ENCODE measurements at regions not wholly inside any gene's neighbourhood (a gene's known extent, or its start where the extent isn't known, plus 50 kb on each side); places are given as distances from the start of the nearest gene placed in this dataset.

DNA sequence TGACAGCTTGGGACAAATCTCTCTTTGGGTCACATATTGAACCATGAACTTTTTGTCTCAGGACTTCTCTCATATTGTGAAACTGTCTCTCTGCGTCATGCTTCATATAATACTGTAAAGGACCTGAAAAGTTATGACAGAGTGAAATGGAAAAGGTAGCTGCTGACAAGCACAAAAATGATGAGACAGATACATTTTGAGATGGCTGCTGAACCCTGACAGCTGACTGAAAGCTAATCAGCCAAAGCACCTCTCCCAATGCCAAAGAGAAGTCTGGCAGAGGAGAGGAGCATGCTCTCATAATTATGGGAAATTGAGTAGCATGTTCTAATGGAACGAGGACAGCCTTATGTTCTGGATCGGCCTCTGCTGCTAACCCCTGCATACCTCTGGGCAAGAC lies 873.4 kb upstream of the ADGRL3 start:
- Histone ChIP-seq H3K9ac (ENCODE audit: low read length) (no peak overlapping the region), H3K4me1 (ENCODE audit: control insufficient read depth, insufficient read depth, low read length) (no peaks in the 10 kb centered on the region), H3K27me3 (ENCODE audit: control insufficient read depth, insufficient read depth, low read length) (no peaks in the 10 kb centered on the region), H3K4me3 (ENCODE audit: low read length) (no peak overlapping the region), H3K27ac (ENCODE audit: low read depth, low read length) (no peak overlapping the region), H3K36me3 (ENCODE audit: control insufficient read depth, insufficient read depth, low read length) (no peaks in the 10 kb centered on the region)

DNA sequence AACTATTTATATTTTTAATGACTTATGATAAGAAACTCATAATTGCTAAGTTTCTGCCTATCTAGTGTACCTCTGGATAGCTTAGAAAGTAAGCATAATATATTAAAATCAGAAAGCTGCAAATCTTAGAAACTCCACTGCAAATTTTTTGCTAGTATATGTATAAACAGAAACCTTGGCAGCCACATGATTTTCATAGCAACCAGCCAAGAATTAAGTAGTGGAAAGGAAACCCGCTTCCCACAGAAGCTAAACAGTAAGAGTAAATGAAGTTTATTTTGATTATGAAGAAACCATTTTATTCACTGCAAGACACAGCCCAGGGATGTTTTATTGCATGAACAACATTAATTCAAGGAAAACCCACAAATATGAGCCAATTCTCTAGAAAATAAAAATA lies 872.5 kb upstream of the ADGRL3 start:
- H3K4me3 ChIP-seq (ENCODE audit: low read length): no peak overlapping the region
- no peak overlapping the region for H3K27ac ChIP-seq (ENCODE audit: low read depth, low read length)
- H3K36me3 ChIP-seq (ENCODE audit: control insufficient read depth, insufficient read depth, low read length): no peaks in the 10 kb centered on the region
- H3K4me1 ChIP-seq (ENCODE audit: control insufficient read depth, insufficient read depth, low read length): no peaks in the 10 kb centered on the region
- H3K27me3 ChIP-seq (ENCODE audit: control insufficient read depth, insufficient read depth, low read length): no peaks in the 10 kb centered on the region
- H3K9ac ChIP-seq (ENCODE audit: low read length): no peak overlapping the region

DNA sequence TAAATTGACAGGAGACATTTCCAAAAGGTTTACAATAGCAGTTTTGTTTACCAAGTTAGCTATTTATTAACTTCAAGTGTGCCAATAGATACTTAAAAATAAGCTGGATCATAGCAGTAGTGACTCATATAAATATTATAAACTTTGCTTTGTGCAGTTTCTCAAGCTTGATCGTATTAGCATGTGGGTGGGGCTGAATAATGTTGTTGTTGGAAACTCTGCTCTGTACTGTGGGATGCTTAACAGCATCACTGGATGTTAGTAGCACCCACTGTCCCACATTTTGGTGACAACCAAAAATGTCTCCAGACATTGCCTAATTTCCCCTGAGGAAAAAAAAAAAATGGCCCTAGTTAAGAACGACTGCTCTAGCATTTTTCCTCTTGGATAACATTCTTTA lies 855.2 kb upstream of the ADGRL3 start:
- H3K27me3 ChIP-seq (ENCODE audit: control insufficient read depth, insufficient read depth, low read length): no peaks in the 10 kb centered on the region
- H3K9ac ChIP-seq (ENCODE audit: low read length): no peak overlapping the region
- H3K27ac ChIP-seq (ENCODE audit: low read depth, low read length): no peak overlapping the region
- no peaks in the 10 kb centered on the region for H3K4me1 ChIP-seq (ENCODE audit: control insufficient read depth, insufficient read depth, low read length)
- H3K4me3 ChIP-seq (ENCODE audit: low read length): no peak overlapping the region
- H3K36me3 ChIP-seq (ENCODE audit: control insufficient read depth, insufficient read depth, low read length): no peaks in the 10 kb centered on the region

DNA sequence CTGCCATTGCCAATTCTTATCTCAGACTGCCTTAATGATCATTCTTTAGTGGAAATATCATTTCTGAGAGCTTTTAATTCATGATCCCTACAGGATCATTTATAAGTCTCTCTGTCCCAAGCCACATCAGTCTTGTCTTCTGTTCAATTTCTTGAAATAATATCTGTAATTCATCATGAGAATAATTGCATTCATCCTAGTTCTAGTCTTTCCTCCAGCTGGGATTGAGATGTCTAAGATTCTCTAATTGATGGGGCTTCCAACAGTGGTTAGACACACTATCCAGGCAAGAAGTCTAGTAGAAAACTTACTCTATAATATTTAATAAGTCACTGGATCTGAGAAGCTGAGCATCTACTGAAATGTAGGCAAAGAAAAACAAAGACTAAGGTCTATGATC lies 854.7 kb upstream of the ADGRL3 start:
- Histone ChIP-seq H3K4me3 (ENCODE audit: low read length) (no peak overlapping the region), H3K9ac (ENCODE audit: low read length) (no peak overlapping the region), H3K36me3 (ENCODE audit: control insufficient read depth, insufficient read depth, low read length) (no peaks in the 10 kb centered on the region), H3K27me3 (ENCODE audit: control insufficient read depth, insufficient read depth, low read length) (no peaks in the 10 kb centered on the region), H3K4me1 (ENCODE audit: control insufficient read depth, insufficient read depth, low read length) (no peaks in the 10 kb centered on the region), H3K27ac (ENCODE audit: low read depth, low read length) (no peak overlapping the region)

DNA sequence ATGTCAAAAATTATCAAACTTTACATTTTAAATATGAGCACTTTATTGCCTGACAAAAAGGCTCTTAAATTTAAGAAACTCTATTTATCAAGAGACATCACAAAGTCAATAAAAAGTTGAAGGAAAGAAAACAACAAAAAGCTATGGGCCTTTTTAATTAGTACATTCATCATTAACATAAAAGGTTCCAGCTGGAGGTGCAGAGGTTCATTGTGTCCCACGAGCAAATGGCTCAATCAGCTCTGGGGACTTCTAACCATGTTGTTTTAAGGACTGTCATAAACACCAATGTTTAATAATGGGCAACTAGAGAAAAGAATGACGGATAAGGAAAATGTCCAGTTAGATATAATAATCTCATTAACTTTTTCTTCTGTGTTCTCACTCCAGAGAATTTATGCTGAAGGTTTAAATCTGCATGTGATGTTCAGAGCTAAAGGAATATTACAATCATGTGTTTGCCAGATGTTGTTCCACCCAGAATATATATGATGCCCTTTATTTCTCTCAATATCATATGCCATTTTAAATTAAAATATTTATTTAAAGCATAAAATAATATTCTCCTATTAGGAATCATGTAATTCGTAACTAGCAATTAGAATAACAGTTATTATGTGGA lies 840.3 kb upstream of the ADGRL3 start:
- Histone ChIP-seq H3K36me3 (ENCODE audit: control insufficient read depth, insufficient read depth, low read length) (no peaks in the 10 kb centered on the region), H3K9ac (ENCODE audit: low read length) (no peak overlapping the region), H3K4me1 (ENCODE audit: control insufficient read depth, insufficient read depth, low read length) (no peaks in the 10 kb centered on the region), H3K27ac (ENCODE audit: low read depth, low read length) (no peak overlapping the region), H3K27me3 (ENCODE audit: control insufficient read depth, insufficient read depth, low read length) (no peaks in the 10 kb centered on the region), H3K4me3 (ENCODE audit: low read length) (no peak overlapping the region)

DNA sequence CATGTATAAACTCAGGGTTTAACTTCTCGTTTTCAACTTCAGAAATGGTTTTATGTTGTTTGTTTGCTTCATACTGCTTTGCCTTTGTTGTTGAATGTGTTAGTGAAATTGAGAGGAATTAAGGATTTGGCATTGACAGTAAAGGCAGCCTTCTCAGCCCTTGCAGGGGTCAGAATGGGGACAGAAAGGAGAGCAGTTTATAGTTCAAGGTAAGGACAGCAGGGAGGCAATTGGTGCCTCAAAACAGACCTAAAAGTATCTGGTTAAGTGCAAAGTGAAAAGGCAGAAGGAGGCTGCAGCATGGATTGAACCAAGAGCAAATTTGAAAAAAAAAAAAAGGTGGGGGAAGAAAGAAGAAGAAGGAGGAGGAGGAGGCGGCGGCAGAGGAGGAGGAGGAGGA lies 835.0 kb upstream of the ADGRL3 start:
- no peaks in the 10 kb centered on the region for H3K27me3 ChIP-seq (ENCODE audit: control insufficient read depth, insufficient read depth, low read length)
- H3K4me1 ChIP-seq (ENCODE audit: control insufficient read depth, insufficient read depth, low read length): no peaks in the 10 kb centered on the region
- H3K9ac ChIP-seq (ENCODE audit: low read length): no peak overlapping the region
- H3K36me3 ChIP-seq (ENCODE audit: control insufficient read depth, insufficient read depth, low read length): no peaks in the 10 kb centered on the region
- H3K4me3 ChIP-seq (ENCODE audit: low read length): no peak overlapping the region
- no peak overlapping the region for H3K27ac ChIP-seq (ENCODE audit: low read depth, low read length)

DNA sequence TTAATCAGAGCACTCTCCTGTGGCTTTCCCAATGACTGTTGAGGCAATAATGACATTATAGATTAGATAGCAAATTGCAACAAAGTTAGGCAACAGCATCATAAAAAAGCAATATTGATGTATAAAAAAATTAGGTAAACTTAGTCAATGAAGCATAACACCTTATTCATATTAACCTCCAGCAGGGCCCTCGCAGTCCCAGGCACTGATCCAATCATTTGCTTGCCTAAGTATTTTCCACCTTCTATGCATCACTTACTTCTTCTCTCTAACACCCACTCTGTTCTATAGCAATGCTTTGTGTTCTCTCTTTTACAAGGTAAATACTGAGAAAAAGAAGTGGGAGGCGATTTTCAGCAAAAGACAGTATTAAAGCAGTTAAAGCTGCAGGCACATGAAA lies 833.5 kb upstream of the ADGRL3 start:
- no peak overlapping the region for H3K27ac ChIP-seq (ENCODE audit: low read depth, low read length)
- no peaks in the 10 kb centered on the region for H3K36me3 ChIP-seq (ENCODE audit: control insufficient read depth, insufficient read depth, low read length)
- H3K4me1 ChIP-seq (ENCODE audit: control insufficient read depth, insufficient read depth, low read length): no peaks in the 10 kb centered on the region
- no peaks in the 10 kb centered on the region for H3K27me3 ChIP-seq (ENCODE audit: control insufficient read depth, insufficient read depth, low read length)
- H3K4me3 ChIP-seq (ENCODE audit: low read length): no peak overlapping the region
- no peak overlapping the region for H3K9ac ChIP-seq (ENCODE audit: low read length)

DNA sequence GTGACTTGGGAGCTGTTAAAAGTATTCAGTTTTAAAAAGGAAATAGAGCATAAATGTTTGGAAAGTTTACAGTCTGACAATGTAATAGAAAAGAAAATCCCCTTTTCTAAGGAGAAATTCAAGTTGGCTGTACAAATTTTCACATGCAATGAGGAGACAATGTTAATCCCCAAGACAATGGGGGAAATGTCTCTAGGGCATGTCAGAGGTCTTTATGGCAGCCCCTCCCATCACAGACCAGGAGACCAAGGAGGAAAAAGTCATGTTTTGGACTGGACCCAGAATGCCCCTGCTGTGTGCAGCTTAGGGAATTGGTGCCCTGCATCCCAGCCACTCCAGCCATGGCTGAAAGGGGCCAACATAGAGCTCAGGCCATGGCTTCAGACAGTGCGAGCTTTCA lies 831.1 kb upstream of the ADGRL3 start:
- H3K9ac ChIP-seq (ENCODE audit: low read length): no peak overlapping the region
- no peak overlapping the region for H3K27ac ChIP-seq (ENCODE audit: low read depth, low read length)
- H3K36me3 ChIP-seq (ENCODE audit: control insufficient read depth, insufficient read depth, low read length): no peaks in the 10 kb centered on the region
- H3K4me3 ChIP-seq (ENCODE audit: low read length): no peak overlapping the region
- no peaks in the 10 kb centered on the region for H3K4me1 ChIP-seq (ENCODE audit: control insufficient read depth, insufficient read depth, low read length)
- H3K27me3 ChIP-seq (ENCODE audit: control insufficient read depth, insufficient read depth, low read length): no peaks in the 10 kb centered on the region

DNA sequence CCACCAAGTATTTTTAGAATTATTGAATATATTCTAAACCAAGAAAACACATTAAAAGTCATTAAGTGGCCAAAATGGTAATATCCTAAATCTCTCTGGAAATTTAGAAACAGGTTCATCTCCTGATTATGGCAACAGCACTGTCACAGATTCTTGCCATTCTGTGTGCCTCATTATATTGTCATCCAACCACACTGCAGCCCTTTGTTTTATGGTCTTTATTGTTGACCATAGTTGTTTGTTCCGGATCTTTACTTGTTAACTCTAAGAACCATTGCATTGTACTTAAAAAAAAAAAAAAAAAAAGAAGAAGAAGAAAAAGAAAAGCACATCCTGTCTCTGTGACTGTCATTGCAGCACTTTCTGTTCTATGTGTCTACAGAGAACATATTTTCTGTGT lies 822.1 kb upstream of the ADGRL3 start:
- Histone ChIP-seq H3K4me3 (ENCODE audit: low read length) (no peak overlapping the region), H3K27ac (ENCODE audit: low read depth, low read length) (no peak overlapping the region), H3K9ac (ENCODE audit: low read length) (no peak overlapping the region), H3K4me1 (ENCODE audit: control insufficient read depth, insufficient read depth, low read length) (no peaks in the 10 kb centered on the region), H3K27me3 (ENCODE audit: control insufficient read depth, insufficient read depth, low read length) (no peaks in the 10 kb centered on the region), H3K36me3 (ENCODE audit: control insufficient read depth, insufficient read depth, low read length) (no peaks in the 10 kb centered on the region)

DNA sequence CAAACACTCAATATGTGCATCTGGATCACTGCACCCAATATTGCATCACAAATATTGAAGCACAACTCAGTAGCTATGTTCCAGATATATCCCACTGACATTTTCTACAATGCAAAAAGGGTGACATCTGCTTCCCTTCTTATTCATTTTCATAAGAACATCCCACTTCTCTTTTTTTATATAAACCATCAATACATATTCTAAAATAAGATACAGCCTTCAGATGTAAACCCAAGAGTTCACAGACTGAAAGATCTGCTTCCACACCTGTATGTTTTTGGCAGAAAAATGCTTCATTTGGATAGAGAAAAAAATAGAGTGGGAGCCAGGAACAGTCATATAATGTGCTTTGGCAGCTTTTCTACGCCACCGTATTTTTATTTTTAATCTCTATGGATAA lies 815.6 kb upstream of the ADGRL3 start:
- Histone ChIP-seq H3K36me3 (ENCODE audit: control insufficient read depth, insufficient read depth, low read length) (no peaks in the 10 kb centered on the region), H3K9ac (ENCODE audit: low read length) (no peak overlapping the region), H3K4me1 (ENCODE audit: control insufficient read depth, insufficient read depth, low read length) (no peaks in the 10 kb centered on the region), H3K27ac (ENCODE audit: low read depth, low read length) (no peak overlapping the region), H3K27me3 (ENCODE audit: control insufficient read depth, insufficient read depth, low read length) (no peaks in the 10 kb centered on the region), H3K4me3 (ENCODE audit: low read length) (no peak overlapping the region)

DNA sequence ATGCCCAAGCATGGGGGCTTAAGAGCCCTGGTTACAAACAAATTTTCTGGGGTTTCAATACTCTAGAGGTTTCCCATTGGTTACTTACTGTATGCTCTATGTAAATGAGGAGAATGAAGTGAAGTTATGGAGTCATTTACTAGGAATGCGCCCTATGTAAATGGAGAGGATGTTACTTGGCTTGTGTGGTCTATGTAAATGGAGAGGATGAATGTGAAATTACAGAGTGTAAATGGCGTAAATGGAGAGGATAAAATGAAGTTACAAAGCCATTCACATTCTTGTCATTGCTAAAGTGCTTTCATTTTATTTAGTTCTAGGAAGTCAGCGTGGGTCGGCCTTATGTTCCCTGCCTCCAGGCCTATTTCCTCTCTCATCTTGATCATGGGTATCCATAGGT lies 810.5 kb upstream of the ADGRL3 start:
- no peak overlapping the region for H3K9ac ChIP-seq (ENCODE audit: low read length)
- no peaks in the 10 kb centered on the region for H3K4me1 ChIP-seq (ENCODE audit: control insufficient read depth, insufficient read depth, low read length)
- H3K36me3 ChIP-seq (ENCODE audit: control insufficient read depth, insufficient read depth, low read length): no peaks in the 10 kb centered on the region
- H3K4me3 ChIP-seq (ENCODE audit: low read length): no peak overlapping the region
- no peaks in the 10 kb centered on the region for H3K27me3 ChIP-seq (ENCODE audit: control insufficient read depth, insufficient read depth, low read length)
- no peak overlapping the region for H3K27ac ChIP-seq (ENCODE audit: low read depth, low read length)

DNA sequence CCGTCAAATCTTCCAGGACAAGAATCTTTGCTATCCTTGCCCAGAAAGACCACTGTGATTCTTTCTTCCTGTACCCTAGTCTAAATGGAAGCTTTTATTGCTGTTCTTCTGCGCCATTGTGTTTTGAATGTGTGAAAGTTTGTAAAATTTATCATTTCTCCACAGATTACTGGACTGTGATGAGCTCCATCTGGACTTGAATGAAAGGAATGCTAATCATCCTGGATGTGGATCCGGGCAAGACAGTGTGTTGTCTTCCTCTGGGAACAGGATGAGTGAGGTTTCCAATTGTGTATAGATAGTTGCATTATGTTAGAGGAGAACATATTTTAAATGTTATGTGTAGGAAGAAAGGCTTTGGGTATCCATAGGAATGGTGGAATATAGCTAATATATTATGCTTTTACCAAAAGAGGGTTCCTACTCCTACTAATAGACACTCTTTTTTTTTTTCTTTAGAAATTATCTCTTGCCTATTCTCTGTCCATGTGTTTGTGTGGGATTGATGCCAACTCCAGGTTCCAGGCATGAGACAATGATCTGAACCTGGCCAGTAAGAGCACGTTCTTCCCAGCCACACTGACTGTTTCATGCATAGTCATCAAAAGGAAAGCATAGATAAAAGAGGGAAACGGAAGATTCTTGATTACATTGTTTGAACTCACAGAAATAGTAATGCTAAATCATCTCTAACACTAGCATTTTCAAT lies 803.6 kb upstream of the ADGRL3 start:
- Histone ChIP-seq H3K27ac (ENCODE audit: low read depth, low read length) (no peak overlapping the region), H3K36me3 (ENCODE audit: control insufficient read depth, insufficient read depth, low read length) (no peaks in the 10 kb centered on the region), H3K4me1 (ENCODE audit: control insufficient read depth, insufficient read depth, low read length) (no peaks in the 10 kb centered on the region), H3K27me3 (ENCODE audit: control insufficient read depth, insufficient read depth, low read length) (no peaks in the 10 kb centered on the region), H3K4me3 (ENCODE audit: low read length) (no peak overlapping the region), H3K9ac (ENCODE audit: low read length) (no peak overlapping the region)

DNA sequence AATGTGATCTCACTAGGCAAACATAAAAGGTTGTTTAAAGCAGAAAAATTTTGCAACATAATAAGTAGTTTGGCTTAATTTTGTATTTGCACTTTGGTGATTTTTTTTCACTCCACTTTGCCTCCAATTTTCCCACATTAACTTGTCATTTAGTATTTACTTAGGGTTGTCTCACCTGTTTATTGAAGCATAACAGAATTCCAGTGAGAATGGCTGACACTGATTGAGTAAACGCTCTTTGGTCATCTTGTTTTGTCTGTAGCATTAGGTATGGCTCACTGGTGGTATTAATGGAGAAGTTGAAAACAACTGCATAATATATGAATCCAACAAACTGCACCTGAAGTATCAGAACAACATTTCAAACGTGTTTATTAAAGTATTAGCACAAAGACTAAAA lies 799.5 kb upstream of the ADGRL3 start:
- H3K9ac ChIP-seq (ENCODE audit: low read length): no peak overlapping the region
- no peak overlapping the region for H3K4me3 ChIP-seq (ENCODE audit: low read length)
- no peaks in the 10 kb centered on the region for H3K4me1 ChIP-seq (ENCODE audit: control insufficient read depth, insufficient read depth, low read length)
- H3K27ac ChIP-seq (ENCODE audit: low read depth, low read length): no peak overlapping the region
- no peaks in the 10 kb centered on the region for H3K27me3 ChIP-seq (ENCODE audit: control insufficient read depth, insufficient read depth, low read length)
- H3K36me3 ChIP-seq (ENCODE audit: control insufficient read depth, insufficient read depth, low read length): no peaks in the 10 kb centered on the region
